ACC112 (cell line): ENCODE measurements at regions not wholly inside any gene's neighbourhood (a gene's known extent, or its start where the extent isn't known, plus 50 kb on each side); places are given as distances from the start of the nearest gene placed in this dataset.

ENCODE experiments used
- H2AFZ ChIP-seq: fragments of 200-600 bp; sonication (generic); one replicate; pipeline ENCODE4 v1.6.0; 2017; ENCODE audit warnings: antibody characterized with exemption, low read length; ENCODE audit not compliant: unreplicated experiment
- H3K27ac ChIP-seq: fragments of 200-600 bp; sonication (generic); 2 replicates; pipeline ENCODE4 v1.5.1; 2014; ENCODE audit warnings: low read depth, mild to moderate bottlenecking, antibody characterized with exemption, low read length, moderate library complexity
- H3K27me3 ChIP-seq: fragments of 200-600 bp; sonication (generic); 2 replicates; pipeline ENCODE4 v1.6.1; 2014; ENCODE audit warnings: mild to moderate bottlenecking, antibody characterized with exemption, low read length, moderate library complexity, mixed read lengths; ENCODE audit not compliant: insufficient read depth
- H3K36me3 ChIP-seq: fragments of 200-600 bp; sonication (generic); 2 replicates; pipeline ENCODE4 v1.6.1; 2016; ENCODE audit warnings: mild to moderate bottlenecking, antibody characterized with exemption, low read length, moderate library complexity, mixed read lengths; ENCODE audit not compliant: insufficient read depth
- H3K4me1 ChIP-seq: fragments of 200-600 bp; sonication (generic); one replicate; pipeline ENCODE4 v1.6.1; 2016; ENCODE audit warnings: low read length, mixed read lengths; ENCODE audit not compliant: insufficient read depth, unreplicated experiment, control insufficient read depth
- H3K4me3 ChIP-seq: fragments of 200-600 bp; sonication (generic); 2 replicates; pipeline ENCODE4 v1.5.1; 2014; ENCODE audit warnings: mild to moderate bottlenecking, low read depth, low read length
- H3K79me2 ChIP-seq: fragments of 200-600 bp; sonication (generic); one replicate; pipeline ENCODE4 v1.6.0; 2016; ENCODE audit warnings: low read length; ENCODE audit not compliant: control insufficient read depth, unreplicated experiment, insufficient read depth

DNA sequence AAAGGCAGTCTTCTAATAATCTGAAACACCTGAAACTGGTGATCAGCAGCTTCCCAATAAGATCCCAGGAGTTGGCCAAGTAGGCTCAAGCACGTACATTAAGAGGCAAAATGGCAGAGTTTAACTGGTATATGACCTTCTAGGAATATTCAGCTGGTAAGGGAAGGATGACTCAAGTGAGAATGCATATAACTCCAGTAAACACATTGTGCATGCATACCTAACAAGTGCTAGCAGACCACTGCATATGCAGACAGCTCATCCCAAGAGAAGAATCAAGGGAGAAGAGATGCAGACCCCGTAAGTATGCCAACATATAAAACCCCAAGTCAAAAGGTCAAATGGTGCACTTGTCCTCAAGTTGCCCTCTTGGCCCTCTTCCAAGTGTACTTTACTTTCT, 73.0 kb upstream of the ZRANB2 start:
- H3K36me3 ChIP-seq, result no peaks in the 10 kb centered on the region

DNA sequence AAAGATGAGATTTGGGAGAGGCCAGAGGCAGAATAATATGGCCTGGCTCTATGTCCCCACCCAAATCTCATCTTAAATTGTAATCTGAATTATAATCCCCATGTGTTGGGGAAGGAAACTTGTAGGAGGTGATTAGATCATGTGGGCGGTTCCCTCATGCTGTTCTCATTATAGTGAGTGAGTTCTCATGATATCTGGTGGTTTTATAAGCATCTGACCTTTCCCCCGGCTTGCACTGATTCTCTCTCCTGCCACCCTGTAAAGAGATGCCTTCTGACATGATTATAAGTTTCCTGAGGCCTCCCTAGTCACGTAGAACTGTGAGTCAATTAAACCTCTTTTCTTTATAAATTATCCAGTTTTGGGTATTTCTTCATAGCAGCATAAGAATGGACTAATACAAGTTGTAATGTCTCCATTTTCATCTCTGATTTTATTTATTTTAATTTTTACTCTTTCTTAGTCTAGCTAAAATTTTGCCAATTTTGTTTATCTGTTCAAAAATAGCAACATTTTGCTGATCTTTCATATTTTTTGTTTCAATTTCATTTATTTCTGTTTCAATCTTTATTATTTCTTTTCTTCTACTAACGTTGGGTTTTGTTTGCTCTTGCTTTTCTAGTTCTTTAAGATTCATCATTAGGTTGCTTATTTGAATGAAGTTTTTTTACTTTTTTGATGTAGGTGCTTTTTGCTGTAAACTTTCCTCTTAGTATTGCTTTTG, 67.0 kb upstream of the ZRANB2 start:
- no peaks in the 10 kb centered on the region for H3K4me1 ChIP-seq
- no peak overlapping the region for H2AFZ ChIP-seq
- no peak overlapping the region for H3K4me3 ChIP-seq
- no peak overlapping the region for H3K27ac ChIP-seq
- no peaks in the 10 kb centered on the region for H3K36me3 ChIP-seq
- H3K79me2 ChIP-seq, result no peaks in the 10 kb centered on the region
- no peaks in the 10 kb centered on the region for H3K27me3 ChIP-seq

More for the DNA sequence above, 73.0 kb upstream of the ZRANB2 start:
- Histone ChIP-seq H3K4me1 (no peaks in the 10 kb centered on the region), H3K79me2 (no peaks in the 10 kb centered on the region), H2AFZ (no peak overlapping the region), H3K27me3 (no peaks in the 10 kb centered on the region), H3K27ac (no peak overlapping the region), H3K4me3 (no peak overlapping the region)

DNA sequence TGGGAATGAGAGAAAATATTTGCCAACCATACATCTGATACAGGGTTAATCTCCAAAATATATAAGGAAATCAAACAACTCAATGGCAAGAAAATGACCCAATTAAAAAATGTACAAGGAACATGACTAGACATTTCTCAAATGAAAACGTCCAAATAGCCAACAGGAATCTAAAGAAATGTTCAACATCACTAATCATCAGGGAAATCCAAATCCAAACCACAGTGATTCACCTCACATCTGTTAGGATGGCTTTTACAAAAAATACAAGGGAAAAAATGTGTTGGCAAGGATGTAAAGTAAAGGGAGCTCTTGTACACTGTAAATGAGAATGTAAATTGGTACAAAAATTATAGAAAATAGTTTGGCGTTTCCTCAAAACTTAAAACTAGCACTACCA, 54.7 kb upstream of the ZRANB2 start:
- H3K79me2 ChIP-seq, result no peaks in the 10 kb centered on the region
- no peak overlapping the region for H2AFZ ChIP-seq
- H3K27ac ChIP-seq, result no peak overlapping the region
- H3K27me3 ChIP-seq, result no peaks in the 10 kb centered on the region
- H3K4me3 ChIP-seq, result no peak overlapping the region
- no peaks in the 10 kb centered on the region for H3K4me1 ChIP-seq
- no peaks in the 10 kb centered on the region for H3K36me3 ChIP-seq
